ENCODE measurements at regions not wholly inside any gene's neighbourhood (a gene's known extent, or its start where the extent isn't known, plus 50 kb on each side); places are given as distances from the start of the nearest gene placed in this dataset.
A peak's percentile ranks its signal among the peaks of the same experiment; 100 is the strongest.

- H3K9me3 ChIP-seq (ENCODE audit: control insufficient read depth, insufficient read depth, low read depth, low read length): no peaks in the 10 kb centered on the region
- no peak overlapping the region for H2AFZ ChIP-seq (ENCODE audit: low read length)
- H3K9ac ChIP-seq (ENCODE audit: insufficient read depth, low read length): no peak overlapping the region
- TF ChIP-seq CTCF (conservative IDR thresholded peaks at IDR 0.05 in 1 of 2, IDR thresholded peaks at IDR 0.05 in 1 of 2; ENCODE audit: low read depth in 1 of 2, low read length in 2 of 2): no peak
- no peak for TF ChIP-seq EZH2 (IDR thresholded peaks at IDR 0.05; ENCODE audit: low read length, missing control alignments)
- no peaks in the 10 kb centered on the region for H3K36me3 ChIP-seq (ENCODE audit: control insufficient read depth, insufficient read depth, low read length)
- no peak overlapping the region for H3K4me3 ChIP-seq (replicated peaks in 1 of 4; ENCODE audit: control extremely low read depth in 1 of 4, insufficient read depth in 1 of 4, low read depth in 3 of 4, low read length in 4 of 4)
- H3K27me3 ChIP-seq (ENCODE audit: control insufficient read depth, insufficient read depth, low read length): no peaks in the 10 kb centered on the region
- no peaks in the 10 kb centered on the region for H3K4me1 ChIP-seq (ENCODE audit: control insufficient read depth, extremely low read depth, insufficient read depth, low read length)
- no peak overlapping the region for H3K27ac ChIP-seq (ENCODE audit: insufficient read depth, low read length)
- no peaks in the 10 kb centered on the region for H4K20me1 ChIP-seq (ENCODE audit: control insufficient read depth, extremely low read depth, insufficient read depth, low read length)
- H3K4me2 ChIP-seq (ENCODE audit: extremely low read depth, insufficient read depth, low read length): no peak overlapping the region
- H3K79me2 ChIP-seq (ENCODE audit: control insufficient read depth, insufficient read depth, low read length): no peaks in the 10 kb centered on the region
- no peak for DNase-seq (ENCODE audit: low read depth in 2 of 2)
These were observed 154.9 kb upstream of the EPHA7 start for GRCh38 chr6:93574299-93574698.

GRCh38 chr6:93571346-93571745 is 152.0 kb upstream of the EPHA7 start:
- TF ChIP-seq EZH2 (IDR thresholded peaks at IDR 0.05; ENCODE audit: low read length, missing control alignments): no peak
- TF ChIP-seq CTCF (conservative IDR thresholded peaks at IDR 0.05 in 1 of 2, IDR thresholded peaks at IDR 0.05 in 1 of 2; ENCODE audit: low read depth in 1 of 2, low read length in 2 of 2): no peak
- peak in 1 of 2 donors; percentile 51 for DNase-seq (ENCODE audit: low read depth in 2 of 2)
- H3K27ac ChIP-seq (ENCODE audit: insufficient read depth, low read length): no peak overlapping the region
- no peaks in the 10 kb centered on the region for H3K27me3 ChIP-seq (ENCODE audit: control insufficient read depth, insufficient read depth, low read length)
- H3K9me3 ChIP-seq (ENCODE audit: control insufficient read depth, insufficient read depth, low read depth, low read length): no peaks in the 10 kb centered on the region
- no peaks in the 10 kb centered on the region for H4K20me1 ChIP-seq (ENCODE audit: control insufficient read depth, extremely low read depth, insufficient read depth, low read length)
- no peaks in the 10 kb centered on the region for H3K36me3 ChIP-seq (ENCODE audit: control insufficient read depth, insufficient read depth, low read length)
- no peaks in the 10 kb centered on the region for H3K4me1 ChIP-seq (ENCODE audit: control insufficient read depth, extremely low read depth, insufficient read depth, low read length)
- no peak overlapping the region for H2AFZ ChIP-seq (ENCODE audit: low read length)
- H3K79me2 ChIP-seq (ENCODE audit: control insufficient read depth, insufficient read depth, low read length): no peaks in the 10 kb centered on the region
- no peak overlapping the region for H3K9ac ChIP-seq (ENCODE audit: insufficient read depth, low read length)
- H3K4me2 ChIP-seq (ENCODE audit: extremely low read depth, insufficient read depth, low read length): no peak overlapping the region
- no peak overlapping the region for H3K4me3 ChIP-seq (replicated peaks in 1 of 4; ENCODE audit: control extremely low read depth in 1 of 4, insufficient read depth in 1 of 4, low read depth in 3 of 4, low read length in 4 of 4)

GRCh38 chr6:93568169-93568568 is 148.8 kb upstream of the EPHA7 start:
- no peaks in the 10 kb centered on the region for H3K36me3 ChIP-seq (ENCODE audit: control insufficient read depth, insufficient read depth, low read length)
- H4K20me1 ChIP-seq (ENCODE audit: control insufficient read depth, extremely low read depth, insufficient read depth, low read length): no peaks in the 10 kb centered on the region
- no peak for DNase-seq (ENCODE audit: low read depth in 2 of 2)
- H3K27ac ChIP-seq (ENCODE audit: insufficient read depth, low read length): no peak overlapping the region
- no peak overlapping the region for H3K9ac ChIP-seq (ENCODE audit: insufficient read depth, low read length)
- H3K4me1 ChIP-seq (ENCODE audit: control insufficient read depth, extremely low read depth, insufficient read depth, low read length): no peaks in the 10 kb centered on the region
- H3K4me3 ChIP-seq (replicated peaks in 1 of 4; ENCODE audit: control extremely low read depth in 1 of 4, insufficient read depth in 1 of 4, low read depth in 3 of 4, low read length in 4 of 4): no peak overlapping the region
- TF ChIP-seq EZH2 (IDR thresholded peaks at IDR 0.05; ENCODE audit: low read length, missing control alignments): no peak
- TF ChIP-seq CTCF (conservative IDR thresholded peaks at IDR 0.05 in 1 of 2, IDR thresholded peaks at IDR 0.05 in 1 of 2; ENCODE audit: low read depth in 1 of 2, low read length in 2 of 2): no peak
- H3K79me2 ChIP-seq (ENCODE audit: control insufficient read depth, insufficient read depth, low read length): no peaks in the 10 kb centered on the region
- H3K4me2 ChIP-seq (ENCODE audit: extremely low read depth, insufficient read depth, low read length): no peak overlapping the region
- no peaks in the 10 kb centered on the region for H3K27me3 ChIP-seq (ENCODE audit: control insufficient read depth, insufficient read depth, low read length)
- H3K9me3 ChIP-seq (ENCODE audit: control insufficient read depth, insufficient read depth, low read depth, low read length): no peaks in the 10 kb centered on the region
- no peak overlapping the region for H2AFZ ChIP-seq (ENCODE audit: low read length)
